ENCODE measurements at regions not wholly inside any gene's neighbourhood (a gene's known extent, or its start where the extent isn't known, plus 50 kb on each side); places are given as distances from the start of the nearest gene placed in this dataset.

DNA sequence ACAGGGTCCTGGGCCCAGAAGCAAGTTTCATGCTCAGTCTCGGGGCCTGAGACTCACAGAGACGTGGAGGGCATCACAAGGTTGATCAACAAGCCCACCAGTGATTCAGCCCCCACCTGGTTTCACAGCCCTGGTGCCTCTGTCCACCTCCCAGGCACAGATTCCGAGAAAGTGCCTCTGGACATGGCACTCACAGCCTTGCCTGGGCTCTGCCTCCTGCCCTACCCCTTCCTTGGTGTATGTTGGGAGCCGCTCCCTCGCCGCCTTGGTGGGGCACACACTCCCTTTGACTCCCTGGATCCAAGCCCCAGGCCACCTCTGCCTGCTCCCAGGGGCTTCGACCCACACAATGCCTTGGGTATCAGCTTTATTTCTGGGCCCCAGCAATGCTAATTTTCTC is 200.8 kb upstream of the PPP2R2D start:
- WGBS, 2 donors = 82% methylated on average over 7 of the region's 7 CpGs
- no peak overlapping the region for H3K27ac ChIP-seq
- no peak for TF ChIP-seq POLR2A (IDR thresholded peaks at IDR 0.05)
- TF ChIP-seq, protein P1, sequence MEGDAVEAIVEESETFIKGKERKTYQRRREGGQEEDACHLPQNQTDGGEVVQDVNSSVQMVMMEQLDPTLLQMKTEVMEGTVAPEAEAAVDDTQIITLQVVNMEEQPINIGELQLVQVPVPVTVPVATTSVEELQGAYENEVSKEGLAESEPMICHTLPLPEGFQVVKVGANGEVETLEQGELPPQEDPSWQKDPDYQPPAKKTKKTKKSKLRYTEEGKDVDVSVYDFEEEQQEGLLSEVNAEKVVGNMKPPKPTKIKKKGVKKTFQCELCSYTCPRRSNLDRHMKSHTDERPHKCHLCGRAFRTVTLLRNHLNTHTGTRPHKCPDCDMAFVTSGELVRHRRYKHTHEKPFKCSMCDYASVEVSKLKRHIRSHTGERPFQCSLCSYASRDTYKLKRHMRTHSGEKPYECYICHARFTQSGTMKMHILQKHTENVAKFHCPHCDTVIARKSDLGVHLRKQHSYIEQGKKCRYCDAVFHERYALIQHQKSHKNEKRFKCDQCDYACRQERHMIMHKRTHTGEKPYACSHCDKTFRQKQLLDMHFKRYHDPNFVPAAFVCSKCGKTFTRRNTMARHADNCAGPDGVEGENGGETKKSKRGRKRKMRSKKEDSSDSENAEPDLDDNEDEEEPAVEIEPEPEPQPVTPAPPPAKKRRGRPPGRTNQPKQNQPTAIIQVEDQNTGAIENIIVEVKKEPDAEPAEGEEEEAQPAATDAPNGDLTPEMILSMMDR (IDR thresholded peaks at IDR 0.05) = no peak
- DNase-seq = no peak
- intact Hi-C loops (cut with DNase I) = no loop called here
- H3K4me3 ChIP-seq (replicated peaks in 1 of 3) = no peak overlapping the region
- H3K27me3 ChIP-seq = no peaks in the 10 kb centered on the region
- no peaks in the 10 kb centered on the region for H3K4me1 ChIP-seq
- no peaks in the 10 kb centered on the region for H3K9me3 ChIP-seq
- no peaks in the 10 kb centered on the region for H3K36me3 ChIP-seq

GRCh38 chr10:131700506-131700905 is 200.3 kb upstream of the PPP2R2D start:
- intact Hi-C loops (cut with DNase I) = no loop called here
- DNase-seq = no peak
- no peaks in the 10 kb centered on the region for H3K27me3 ChIP-seq
- 84 to 92% methylated on average over 5 to 10 of the region's 10 CpGs for WGBS, 2 donors
- H3K36me3 ChIP-seq = no peaks in the 10 kb centered on the region
- no peaks in the 10 kb centered on the region for H3K4me1 ChIP-seq
- TF ChIP-seq, protein P1 (IDR thresholded peaks at IDR 0.05) = no peak
- no peak overlapping the region for H3K27ac ChIP-seq
- H3K9me3 ChIP-seq = no peaks in the 10 kb centered on the region
- H3K4me3 ChIP-seq (replicated peaks in 1 of 3) = no peak overlapping the region

DNA sequence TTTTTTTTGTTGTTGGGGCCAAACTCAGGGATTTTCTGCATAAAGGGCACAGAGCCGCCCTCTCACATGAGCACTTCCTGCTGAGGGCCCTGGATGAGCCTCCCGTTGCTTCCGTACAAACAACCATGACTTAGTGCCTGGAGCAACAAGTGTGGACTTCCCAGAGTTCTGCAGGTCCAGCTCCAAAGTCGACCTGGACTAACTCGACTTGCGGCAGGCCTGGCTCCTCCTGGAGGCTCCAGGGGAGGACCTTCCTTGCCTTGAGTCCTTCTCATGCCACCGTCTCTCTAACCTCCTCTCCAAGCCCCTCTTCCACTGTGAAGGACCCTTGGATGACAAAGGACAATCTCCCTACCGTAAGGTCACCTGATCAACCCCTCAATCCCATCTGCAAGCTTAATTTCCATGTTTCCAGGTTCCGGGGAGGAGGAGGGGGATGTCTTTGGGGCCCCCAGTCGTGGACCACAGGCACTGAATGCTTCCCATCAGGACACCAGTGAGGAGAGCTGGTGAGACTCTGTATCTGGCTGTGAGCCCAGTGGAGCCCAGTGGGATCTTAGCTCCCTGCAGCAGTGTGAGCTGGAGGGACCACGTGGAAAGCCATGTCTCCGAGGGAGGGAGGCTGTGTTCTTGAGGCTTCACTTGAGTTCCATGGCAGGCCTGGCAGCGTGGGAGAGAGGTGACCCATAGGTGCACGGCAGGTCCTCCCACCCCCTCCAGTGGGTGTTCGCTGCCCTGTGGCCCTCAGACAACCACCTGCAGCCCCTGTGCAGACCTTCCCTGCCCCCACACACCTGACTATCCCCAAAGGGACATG is 199.5 kb upstream of the PPP2R2D start:
- no peak for DNase-seq
- Histone ChIP-seq H3K36me3 (no peaks in the 10 kb centered on the region), H3K4me3 (replicated peaks in 1 of 3) (no peak overlapping the region), H3K9me3 (no peaks in the 10 kb centered on the region), H3K27ac (no peak overlapping the region), H3K27me3 (no peaks in the 10 kb centered on the region), H3K4me1 (no peaks in the 10 kb centered on the region)
- no peak for TF ChIP-seq POLR2A (IDR thresholded peaks at IDR 0.05)
- TF ChIP-seq, protein P1 (IDR thresholded peaks at IDR 0.05) = no peak
- intact Hi-C loops (cut with DNase I) = no loop called here
- 68 to 78% methylated on average over 12 to 15 of the region's 15 CpGs for WGBS, 2 donors

- 71 to 77% methylated on average over 23 of the region's 23 CpGs for WGBS, 2 donors
- Histone ChIP-seq H3K27me3 (no peaks in the 10 kb centered on the region), H3K4me1 (no peaks in the 10 kb centered on the region), H3K9me3 (no peaks in the 10 kb centered on the region), H3K36me3 (no peaks in the 10 kb centered on the region), H3K27ac (no peak overlapping the region), H3K4me3 (replicated peaks in 1 of 3) (no peak overlapping the region)
- intact Hi-C loops (cut with DNase I) = no loop called here
- no peak for DNase-seq
- TF ChIP-seq, protein P1 (IDR thresholded peaks at IDR 0.05) = no peak
- no peak for TF ChIP-seq POLR2A (IDR thresholded peaks at IDR 0.05)
These were observed 198.1 kb upstream of the PPP2R2D start for GRCh38 chr10:131702531-131703356.

DNA sequence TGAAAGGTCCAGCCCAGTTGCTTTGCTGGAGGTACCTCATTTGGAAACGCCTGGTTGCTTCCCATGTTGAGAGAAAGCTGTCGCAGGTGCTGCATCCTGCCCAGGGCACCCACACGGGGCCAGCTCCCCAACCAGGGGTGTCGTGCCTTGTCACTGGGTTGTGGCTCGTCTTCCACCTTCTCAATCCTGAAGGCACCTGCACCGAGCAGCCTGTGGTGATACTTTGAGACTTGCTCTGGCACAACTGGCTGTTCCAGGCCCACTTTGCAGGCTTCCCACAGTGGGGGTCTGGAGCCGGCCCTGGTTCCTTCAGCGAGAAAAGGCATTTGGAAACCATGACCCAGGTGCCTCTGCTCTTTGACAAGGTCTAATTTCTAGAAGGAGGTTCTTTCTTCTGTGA is 197.3 kb upstream of the PPP2R2D start:
- intact Hi-C loops (cut with DNase I) = no loop called here
- Histone ChIP-seq H3K4me1 (no peaks in the 10 kb centered on the region), H3K27me3 (no peaks in the 10 kb centered on the region), H3K9me3 (no peaks in the 10 kb centered on the region), H3K27ac (no peak overlapping the region), H3K4me3 (replicated peaks in 1 of 3) (no peak overlapping the region), H3K36me3 (no peaks in the 10 kb centered on the region)
- DNase-seq = no peak
- no peak for TF ChIP-seq POLR2A (IDR thresholded peaks at IDR 0.05)
- TF ChIP-seq, protein P1 (IDR thresholded peaks at IDR 0.05) = no peak
- 73 to 75% methylated on average over 8 of the region's 8 CpGs for WGBS, 2 donors

All from thyroid gland (tissue), 4 donors.